H1 (cell line): ENCODE measurements at regions not wholly inside any gene's neighbourhood (a gene's known extent, or its start where the extent isn't known, plus 50 kb on each side); places are given as distances from the start of the nearest gene placed in this dataset.

Experiments
- ASH2L ChIP-seq: fragments of 200-600, 300-600 bp; sonication (generic); IDR thresholded peaks from one replicate; pipeline ENCODE4 v1.7.1; 2017; ENCODE audit warnings: low read length
- BCL11A ChIP-seq, 2 experiments: IDR thresholded peaks; one replicate each; pipeline ENCODE4 v1.6.1; 2011; ENCODE audit warnings: low read depth in 2 of 2, low read length in 2 of 2, mild to moderate bottlenecking in 2 of 2
- BRCA1 ChIP-seq: IDR thresholded peaks from 2 replicates; pipeline ENCODE4 v1.6.1; 2012; ENCODE audit warnings: low read depth, low read length, improper control_type of control experiment
- CBX5 ChIP-seq: fragments of 300-800, 300-1000 bp; sonication (generic); IDR thresholded peaks from 2 replicates; pipeline ENCODE4 v1.7.1; 2016; ENCODE audit warnings: antibody characterized with exemption, low read length, low read depth
- CHD1 ChIP-seq: IDR thresholded peaks from 2 replicates; pipeline ENCODE4 v1.6.1; 2012; ENCODE audit warnings: low read depth, low read length, improper control_type of control experiment
- FOSL1 ChIP-seq: IDR thresholded peaks from 2 replicates; pipeline ENCODE4 v1.6.1; 2011; ENCODE audit warnings: mild to moderate bottlenecking, low read depth, low read length, moderate library complexity; ENCODE audit not compliant: insufficient read depth
- GABPA ChIP-seq: IDR thresholded peaks from 2 replicates; pipeline ENCODE4 v1.6.1; 2011; ENCODE audit warnings: mild to moderate bottlenecking, low read length, moderate library complexity, borderline replicate concordance; ENCODE audit not compliant: insufficient read depth
- KDM1A ChIP-seq: fragments of 200-600, 300-600 bp; sonication (generic); IDR thresholded peaks from 2 replicates; pipeline ENCODE4 v1.7.1; 2016; ENCODE audit warnings: mild to moderate bottlenecking, low read length, borderline replicate concordance
- SP4 ChIP-seq: IDR thresholded peaks from 2 replicates; pipeline ENCODE4 v1.6.1; 2012; ENCODE audit warnings: low read length, inconsistent platforms
- TCF12 ChIP-seq: IDR thresholded peaks from 2 replicates; pipeline ENCODE4 v1.6.1; 2011; ENCODE audit warnings: low read depth, mild to moderate bottlenecking, low read length
- TF ChIP-seq, protein P1 (sequence below): fragments of 300-600 bp; sonication (generic); IDR thresholded peaks from 2 replicates; pipeline ENCODE4 v1.7.1; 2012; ENCODE audit warnings: low read length, moderate library complexity, mild to moderate bottlenecking, inconsistent platforms; ENCODE audit not compliant: insufficient replicate concordance
- TF ChIP-seq, protein P2 (sequence below): IDR thresholded peaks from 2 replicates; pipeline ENCODE4 v1.6.1; 2011; ENCODE audit warnings: low read depth, mild to moderate bottlenecking, low read length; ENCODE audit not compliant: insufficient read depth

DNA sequence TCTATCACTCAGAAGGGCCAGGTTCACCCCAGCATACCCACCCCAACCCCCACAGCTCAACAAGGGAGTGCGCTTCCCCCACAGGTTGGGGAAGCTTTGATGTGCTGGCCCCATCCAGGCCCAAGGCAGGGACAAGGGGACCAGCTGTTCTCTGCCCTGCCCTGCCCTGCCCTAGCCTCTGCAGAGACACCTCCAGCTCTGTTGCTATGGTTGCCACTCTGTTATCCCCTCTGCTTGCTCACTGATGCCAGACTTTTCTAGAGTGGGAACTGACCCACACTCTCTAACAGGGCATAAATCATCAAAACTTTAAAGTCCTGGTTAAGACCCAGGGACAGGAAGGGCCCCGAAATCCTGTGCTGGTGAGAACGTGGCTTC is 50.4 kb upstream of the ENPP7 start (continued):
- TF ChIP-seq, protein P1, sequence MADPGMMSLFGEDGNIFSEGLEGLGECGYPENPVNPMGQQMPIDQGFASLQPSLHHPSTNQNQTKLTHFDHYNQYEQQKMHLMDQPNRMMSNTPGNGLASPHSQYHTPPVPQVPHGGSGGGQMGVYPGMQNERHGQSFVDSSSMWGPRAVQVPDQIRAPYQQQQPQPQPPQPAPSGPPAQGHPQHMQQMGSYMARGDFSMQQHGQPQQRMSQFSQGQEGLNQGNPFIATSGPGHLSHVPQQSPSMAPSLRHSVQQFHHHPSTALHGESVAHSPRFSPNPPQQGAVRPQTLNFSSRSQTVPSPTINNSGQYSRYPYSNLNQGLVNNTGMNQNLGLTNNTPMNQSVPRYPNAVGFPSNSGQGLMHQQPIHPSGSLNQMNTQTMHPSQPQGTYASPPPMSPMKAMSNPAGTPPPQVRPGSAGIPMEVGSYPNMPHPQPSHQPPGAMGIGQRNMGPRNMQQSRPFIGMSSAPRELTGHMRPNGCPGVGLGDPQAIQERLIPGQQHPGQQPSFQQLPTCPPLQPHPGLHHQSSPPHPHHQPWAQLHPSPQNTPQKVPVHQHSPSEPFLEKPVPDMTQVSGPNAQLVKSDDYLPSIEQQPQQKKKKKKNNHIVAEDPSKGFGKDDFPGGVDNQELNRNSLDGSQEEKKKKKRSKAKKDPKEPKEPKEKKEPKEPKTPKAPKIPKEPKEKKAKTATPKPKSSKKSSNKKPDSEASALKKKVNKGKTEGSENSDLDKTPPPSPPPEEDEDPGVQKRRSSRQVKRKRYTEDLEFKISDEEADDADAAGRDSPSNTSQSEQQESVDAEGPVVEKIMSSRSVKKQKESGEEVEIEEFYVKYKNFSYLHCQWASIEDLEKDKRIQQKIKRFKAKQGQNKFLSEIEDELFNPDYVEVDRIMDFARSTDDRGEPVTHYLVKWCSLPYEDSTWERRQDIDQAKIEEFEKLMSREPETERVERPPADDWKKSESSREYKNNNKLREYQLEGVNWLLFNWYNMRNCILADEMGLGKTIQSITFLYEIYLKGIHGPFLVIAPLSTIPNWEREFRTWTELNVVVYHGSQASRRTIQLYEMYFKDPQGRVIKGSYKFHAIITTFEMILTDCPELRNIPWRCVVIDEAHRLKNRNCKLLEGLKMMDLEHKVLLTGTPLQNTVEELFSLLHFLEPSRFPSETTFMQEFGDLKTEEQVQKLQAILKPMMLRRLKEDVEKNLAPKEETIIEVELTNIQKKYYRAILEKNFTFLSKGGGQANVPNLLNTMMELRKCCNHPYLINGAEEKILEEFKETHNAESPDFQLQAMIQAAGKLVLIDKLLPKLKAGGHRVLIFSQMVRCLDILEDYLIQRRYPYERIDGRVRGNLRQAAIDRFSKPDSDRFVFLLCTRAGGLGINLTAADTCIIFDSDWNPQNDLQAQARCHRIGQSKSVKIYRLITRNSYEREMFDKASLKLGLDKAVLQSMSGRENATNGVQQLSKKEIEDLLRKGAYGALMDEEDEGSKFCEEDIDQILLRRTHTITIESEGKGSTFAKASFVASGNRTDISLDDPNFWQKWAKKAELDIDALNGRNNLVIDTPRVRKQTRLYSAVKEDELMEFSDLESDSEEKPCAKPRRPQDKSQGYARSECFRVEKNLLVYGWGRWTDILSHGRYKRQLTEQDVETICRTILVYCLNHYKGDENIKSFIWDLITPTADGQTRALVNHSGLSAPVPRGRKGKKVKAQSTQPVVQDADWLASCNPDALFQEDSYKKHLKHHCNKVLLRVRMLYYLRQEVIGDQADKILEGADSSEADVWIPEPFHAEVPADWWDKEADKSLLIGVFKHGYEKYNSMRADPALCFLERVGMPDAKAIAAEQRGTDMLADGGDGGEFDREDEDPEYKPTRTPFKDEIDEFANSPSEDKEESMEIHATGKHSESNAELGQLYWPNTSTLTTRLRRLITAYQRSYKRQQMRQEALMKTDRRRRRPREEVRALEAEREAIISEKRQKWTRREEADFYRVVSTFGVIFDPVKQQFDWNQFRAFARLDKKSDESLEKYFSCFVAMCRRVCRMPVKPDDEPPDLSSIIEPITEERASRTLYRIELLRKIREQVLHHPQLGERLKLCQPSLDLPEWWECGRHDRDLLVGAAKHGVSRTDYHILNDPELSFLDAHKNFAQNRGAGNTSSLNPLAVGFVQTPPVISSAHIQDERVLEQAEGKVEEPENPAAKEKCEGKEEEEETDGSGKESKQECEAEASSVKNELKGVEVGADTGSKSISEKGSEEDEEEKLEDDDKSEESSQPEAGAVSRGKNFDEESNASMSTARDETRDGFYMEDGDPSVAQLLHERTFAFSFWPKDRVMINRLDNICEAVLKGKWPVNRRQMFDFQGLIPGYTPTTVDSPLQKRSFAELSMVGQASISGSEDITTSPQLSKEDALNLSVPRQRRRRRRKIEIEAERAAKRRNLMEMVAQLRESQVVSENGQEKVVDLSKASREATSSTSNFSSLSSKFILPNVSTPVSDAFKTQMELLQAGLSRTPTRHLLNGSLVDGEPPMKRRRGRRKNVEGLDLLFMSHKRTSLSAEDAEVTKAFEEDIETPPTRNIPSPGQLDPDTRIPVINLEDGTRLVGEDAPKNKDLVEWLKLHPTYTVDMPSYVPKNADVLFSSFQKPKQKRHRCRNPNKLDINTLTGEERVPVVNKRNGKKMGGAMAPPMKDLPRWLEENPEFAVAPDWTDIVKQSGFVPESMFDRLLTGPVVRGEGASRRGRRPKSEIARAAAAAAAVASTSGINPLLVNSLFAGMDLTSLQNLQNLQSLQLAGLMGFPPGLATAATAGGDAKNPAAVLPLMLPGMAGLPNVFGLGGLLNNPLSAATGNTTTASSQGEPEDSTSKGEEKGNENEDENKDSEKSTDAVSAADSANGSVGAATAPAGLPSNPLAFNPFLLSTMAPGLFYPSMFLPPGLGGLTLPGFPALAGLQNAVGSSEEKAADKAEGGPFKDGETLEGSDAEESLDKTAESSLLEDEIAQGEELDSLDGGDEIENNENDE = no peak
- TF ChIP-seq BRCA1 (no peak), CBX5 (no peak), ASH2L (no peak), TCF12 (no peak), CHD1 (no peak), KDM1A (no peak), FOSL1 (no peak), GABPA (no peak), BCL11A (IDR thresholded peaks at IDR 0.05; ENCODE audit: low read depth in 2 of 2, low read length in 2 of 2) (no peak), SP4 (no peak)
- TF ChIP-seq, protein P2, sequence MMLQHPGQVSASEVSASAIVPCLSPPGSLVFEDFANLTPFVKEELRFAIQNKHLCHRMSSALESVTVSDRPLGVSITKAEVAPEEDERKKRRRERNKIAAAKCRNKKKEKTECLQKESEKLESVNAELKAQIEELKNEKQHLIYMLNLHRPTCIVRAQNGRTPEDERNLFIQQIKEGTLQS = no peak
- TF ChIP-seq, all 59 proteins: peak for 0
